Neutrophil (primary cell): ENCODE measurements at regions not wholly inside any gene's neighbourhood (a gene's known extent, or its start where the extent isn't known, plus 50 kb on each side); places are given as distances from the start of the nearest gene placed in this dataset.

Experiments
- H3K27ac ChIP-seq: fragments of 200-600 bp; sonication (generic); 2 replicates; pipeline ENCODE4 v1.5.1; 2016; ENCODE audit warnings: mild to moderate bottlenecking, moderate library complexity
- H3K27me3 ChIP-seq: fragments of 200-600 bp; sonication (generic); 2 replicates; pipeline ENCODE4 v1.6.0; 2016; ENCODE audit warnings: mild to moderate bottlenecking
- H3K36me3 ChIP-seq: fragments of 200-600 bp; sonication (generic); 2 replicates; pipeline ENCODE4 v1.5.1; 2017
- H3K4me1 ChIP-seq, 2 experiments: fragments of 200-600 bp in 1 of 2; sonication (generic) in 1 of 2; 1 replicate in 1 of 2; 2 replicates in 1 of 2; pipeline versions ENCODE4 v1.5.1 to v1.6.1; 2013 to 2016; ENCODE audit warnings: low read depth in 1 of 2, low read length in 1 of 2, mild to moderate bottlenecking in 1 of 2, moderate library complexity in 1 of 2; ENCODE audit not compliant: control insufficient read depth in 1 of 2, insufficient read depth in 1 of 2
- H3K4me3 ChIP-seq, 2 experiments: fragments of 200-600 bp in 1 of 2; sonication (generic) in 1 of 2; 1 replicate in 1 of 2; 2 replicates in 1 of 2; pipeline ENCODE4 v1.5.1; 2013 to 2016; ENCODE audit warnings: low read depth in 1 of 2, low read length in 1 of 2, mild to moderate bottlenecking in 1 of 2, moderate library complexity in 1 of 2
- H3K9me3 ChIP-seq: fragments of 200-600 bp; sonication (generic); 2 replicates; pipeline ENCODE4 v1.5.1; 2016
- CTCF ChIP-seq: fragments of 200-600 bp; sonication (generic); IDR thresholded peaks from 2 replicates; pipeline ENCODE4 v1.5.1; 2016; ENCODE audit warnings: antibody characterized with exemption

GRCh38 chr6:14270925-14271788, 153.6 kb downstream of the CD83 start:
- no peaks in the 10 kb centered on the region for H3K27me3 ChIP-seq
- H3K27ac ChIP-seq: no peak overlapping the region
- H3K4me1 ChIP-seq: no peaks in the 10 kb centered on the region

DNA sequence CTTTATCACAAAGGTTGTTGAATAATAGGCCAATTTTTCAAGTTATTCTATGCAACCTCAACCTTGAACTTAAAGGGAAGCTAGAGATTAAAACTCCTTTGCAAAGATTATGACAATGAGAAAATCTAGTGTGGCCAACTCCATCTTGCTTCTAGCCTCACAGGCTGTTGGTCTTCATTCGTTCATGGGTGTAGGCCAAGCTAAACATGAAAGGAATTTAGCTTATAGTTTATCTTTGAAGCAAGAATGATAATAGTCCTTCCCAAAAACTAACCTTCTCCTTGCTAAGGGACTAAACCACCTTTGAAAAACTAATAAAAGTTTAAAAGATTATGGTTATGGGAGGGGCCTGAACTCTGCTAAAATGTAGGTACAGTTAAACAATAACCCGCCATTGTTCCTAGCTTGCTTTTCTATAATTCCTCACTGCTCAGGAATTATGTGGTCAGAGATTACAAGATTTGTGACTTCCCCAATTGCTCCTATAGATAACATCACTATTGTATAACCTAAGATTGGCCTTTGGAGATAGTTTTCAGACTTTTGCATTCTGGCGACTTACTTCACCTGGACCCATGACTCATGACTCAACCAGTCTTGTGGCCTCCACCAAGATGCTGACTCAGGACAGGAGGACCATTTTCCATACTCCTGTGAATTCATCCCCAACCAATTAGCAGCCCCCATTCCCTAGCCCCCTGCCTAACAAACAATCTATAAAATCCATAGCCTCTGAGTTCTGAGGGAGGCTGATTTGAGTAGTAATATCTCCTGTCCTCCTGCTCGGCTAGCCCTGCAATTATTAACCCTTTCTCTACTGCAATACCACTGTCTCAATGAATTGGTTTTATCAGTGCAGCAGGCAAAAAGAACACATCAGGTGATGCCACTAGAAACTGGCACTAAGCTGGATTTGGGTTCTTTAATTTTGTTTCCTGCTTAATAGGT, 154.5 kb downstream of the CD83 start:
- TF ChIP-seq CTCF: no peak
- H3K9me3 ChIP-seq: no peaks in the 10 kb centered on the region
- no peaks in the 10 kb centered on the region for H3K36me3 ChIP-seq
- H3K27me3 ChIP-seq: no peaks in the 10 kb centered on the region
- no peak overlapping the region for H3K27ac ChIP-seq
- H3K4me3 ChIP-seq: no peak overlapping the region
- no peaks in the 10 kb centered on the region for H3K4me1 ChIP-seq

More at GRCh38 chr6:14270925-14271788, 153.6 kb downstream of the CD83 start:
- no peak for TF ChIP-seq CTCF
- Histone ChIP-seq H3K36me3 (no peaks in the 10 kb centered on the region), H3K9me3 (no peaks in the 10 kb centered on the region), H3K4me3 (no peak overlapping the region)

DNA sequence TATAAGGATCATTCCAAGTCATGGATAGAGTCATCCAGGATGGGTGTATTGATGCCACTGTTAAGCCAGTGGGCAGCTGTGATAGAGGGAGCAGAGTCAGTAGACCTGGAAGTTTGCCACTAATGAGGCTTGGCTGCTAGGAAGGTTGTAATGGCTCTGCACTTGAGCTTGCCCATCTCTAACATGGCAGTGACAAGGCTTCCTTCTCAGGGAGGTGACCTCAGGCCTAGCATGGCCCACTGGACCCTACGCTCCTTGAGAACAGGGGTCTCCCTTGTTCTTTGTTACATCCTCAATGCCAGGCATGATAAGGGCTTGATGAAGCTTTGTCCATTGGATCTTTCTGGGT, 155.1 kb downstream of the CD83 start:
- H3K36me3 ChIP-seq: no peaks in the 10 kb centered on the region
- H3K27me3 ChIP-seq: no peaks in the 10 kb centered on the region
- H3K9me3 ChIP-seq: no peaks in the 10 kb centered on the region
- no peaks in the 10 kb centered on the region for H3K4me1 ChIP-seq
- TF ChIP-seq CTCF: no peak
- no peak overlapping the region for H3K27ac ChIP-seq
- no peak overlapping the region for H3K4me3 ChIP-seq

DNA sequence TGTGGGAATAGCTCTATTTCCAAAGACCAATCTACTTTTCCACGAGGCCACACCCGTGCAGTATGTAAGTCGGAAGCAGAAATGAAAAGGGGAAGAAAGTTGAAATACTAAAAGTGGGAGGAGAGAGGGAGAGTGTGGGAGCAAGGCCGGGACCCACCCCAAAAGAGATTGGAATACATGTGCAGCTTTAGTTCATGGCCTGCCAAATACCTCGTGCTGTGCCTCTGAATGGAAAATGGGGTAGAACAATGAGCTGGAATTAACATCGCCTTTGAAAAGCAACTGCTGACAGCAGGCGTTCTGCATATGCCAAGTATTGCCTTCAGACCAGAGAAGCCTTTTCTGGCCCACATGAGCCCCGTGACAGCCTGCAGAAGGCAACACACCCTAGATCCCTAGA, 155.6 kb downstream of the CD83 start:
- Histone ChIP-seq H3K27ac (no peak overlapping the region), H3K27me3 (no peaks in the 10 kb centered on the region), H3K9me3 (no peaks in the 10 kb centered on the region), H3K36me3 (no peaks in the 10 kb centered on the region), H3K4me1 (no peaks in the 10 kb centered on the region), H3K4me3 (no peak overlapping the region)
- TF ChIP-seq CTCF: no peak

DNA sequence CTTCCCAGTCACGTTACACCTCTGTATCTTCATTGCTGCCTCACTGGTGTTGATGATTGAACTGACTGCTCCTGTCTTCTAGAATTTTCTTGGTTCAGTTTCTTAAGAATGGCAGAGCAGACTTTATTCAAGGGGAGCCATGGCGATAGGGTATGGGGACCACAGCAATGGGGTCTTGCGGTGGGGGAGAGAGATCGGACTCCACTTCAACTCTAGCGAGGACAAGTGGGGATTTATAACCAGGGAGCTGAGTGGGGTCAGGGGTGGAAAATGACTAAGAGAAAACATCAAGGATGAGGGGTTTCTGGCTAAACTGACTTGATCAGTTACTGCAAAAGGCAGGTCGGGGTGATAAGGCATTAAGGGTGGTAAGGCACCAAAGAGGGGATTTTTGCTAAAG, 156.4 kb downstream of the CD83 start:
- TF ChIP-seq CTCF: no peak
- Histone ChIP-seq H3K4me1 (no peaks in the 10 kb centered on the region), H3K27me3 (no peaks in the 10 kb centered on the region)

More for the DNA sequence above, 156.4 kb downstream of the CD83 start:
- H3K36me3 ChIP-seq: no peaks in the 10 kb centered on the region
- no peak overlapping the region for H3K4me3 ChIP-seq
- H3K27ac ChIP-seq: no peak overlapping the region
- no peaks in the 10 kb centered on the region for H3K9me3 ChIP-seq
